ENCODE measurements at regions not wholly inside any gene's neighbourhood (a gene's known extent, or its start where the extent isn't known, plus 50 kb on each side); places are given as distances from the start of the nearest gene placed in this dataset.

DNA sequence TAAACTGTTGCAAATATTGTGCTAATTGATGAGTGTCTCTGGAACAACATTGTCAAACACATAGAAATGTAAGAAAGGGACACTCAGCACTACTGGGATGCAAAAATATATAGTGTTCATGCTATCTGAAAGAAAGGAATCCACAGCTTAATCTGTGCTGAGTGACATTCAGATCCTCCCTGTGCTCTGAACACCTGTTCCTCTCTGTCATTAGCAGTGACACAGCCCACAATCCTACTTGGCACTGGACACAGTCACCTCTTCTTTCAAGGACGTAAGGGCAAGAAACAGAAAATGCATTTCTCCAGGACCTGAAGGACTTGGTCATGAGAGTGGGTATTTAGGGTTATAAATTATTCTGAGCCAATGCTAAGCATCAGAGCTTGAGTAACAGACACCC, 121.4 kb upstream of the SV2C start:
- DNase-seq = peak; percentile 45
- H3K27me3 ChIP-seq (ENCODE audit: insufficient read depth, low read depth, severe bottlenecking) = no peaks in the 10 kb centered on the region
- H3K36me3 ChIP-seq = no peaks in the 10 kb centered on the region
- no peak overlapping the region for H3K27ac ChIP-seq
- H3K4me3 ChIP-seq (ENCODE audit: low read depth, low read length) = no peak overlapping the region
- TF ChIP-seq, protein P1, sequence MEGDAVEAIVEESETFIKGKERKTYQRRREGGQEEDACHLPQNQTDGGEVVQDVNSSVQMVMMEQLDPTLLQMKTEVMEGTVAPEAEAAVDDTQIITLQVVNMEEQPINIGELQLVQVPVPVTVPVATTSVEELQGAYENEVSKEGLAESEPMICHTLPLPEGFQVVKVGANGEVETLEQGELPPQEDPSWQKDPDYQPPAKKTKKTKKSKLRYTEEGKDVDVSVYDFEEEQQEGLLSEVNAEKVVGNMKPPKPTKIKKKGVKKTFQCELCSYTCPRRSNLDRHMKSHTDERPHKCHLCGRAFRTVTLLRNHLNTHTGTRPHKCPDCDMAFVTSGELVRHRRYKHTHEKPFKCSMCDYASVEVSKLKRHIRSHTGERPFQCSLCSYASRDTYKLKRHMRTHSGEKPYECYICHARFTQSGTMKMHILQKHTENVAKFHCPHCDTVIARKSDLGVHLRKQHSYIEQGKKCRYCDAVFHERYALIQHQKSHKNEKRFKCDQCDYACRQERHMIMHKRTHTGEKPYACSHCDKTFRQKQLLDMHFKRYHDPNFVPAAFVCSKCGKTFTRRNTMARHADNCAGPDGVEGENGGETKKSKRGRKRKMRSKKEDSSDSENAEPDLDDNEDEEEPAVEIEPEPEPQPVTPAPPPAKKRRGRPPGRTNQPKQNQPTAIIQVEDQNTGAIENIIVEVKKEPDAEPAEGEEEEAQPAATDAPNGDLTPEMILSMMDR (IDR thresholded peaks at IDR 0.05; ENCODE audit: low read depth, low read length) = no peak
- H3K9me3 ChIP-seq (ENCODE audit: severe bottlenecking) = peaks cover 2% of the 10 kb centered on the region

- no peak overlapping the region for H3K27ac ChIP-seq
- H3K27me3 ChIP-seq (ENCODE audit: insufficient read depth, low read depth, severe bottlenecking) = no peaks in the 10 kb centered on the region
- H3K4me3 ChIP-seq (ENCODE audit: low read depth, low read length) = no peak overlapping the region
- TF ChIP-seq, protein P1 (IDR thresholded peaks at IDR 0.05; ENCODE audit: low read depth, low read length) = no peak
- DNase-seq = no peak
- H3K36me3 ChIP-seq = no peaks in the 10 kb centered on the region
- H3K9me3 ChIP-seq (ENCODE audit: severe bottlenecking) = no peaks in the 10 kb centered on the region
Observed at GRCh38 chr5:75960129-75960528, 123.1 kb upstream of the SV2C start.

GRCh38 chr5:75952963-75953362, 130.2 kb upstream of the SV2C start:
- no peak overlapping the region for H3K4me3 ChIP-seq (ENCODE audit: low read depth, low read length)
- H3K27ac ChIP-seq = no peak overlapping the region
- DNase-seq = no peak
- no peaks in the 10 kb centered on the region for H3K9me3 ChIP-seq (ENCODE audit: severe bottlenecking)
- TF ChIP-seq, protein P1 (IDR thresholded peaks at IDR 0.05; ENCODE audit: low read depth, low read length) = no peak
- no peaks in the 10 kb centered on the region for H3K36me3 ChIP-seq
- no peaks in the 10 kb centered on the region for H3K27me3 ChIP-seq (ENCODE audit: insufficient read depth, low read depth, severe bottlenecking)

GRCh38 chr5:75952291-75952690, 130.9 kb upstream of the SV2C start:
- TF ChIP-seq, protein P1 (IDR thresholded peaks at IDR 0.05; ENCODE audit: low read depth, low read length) = no peak
- H3K27ac ChIP-seq = no peak overlapping the region
- no peak for DNase-seq
- H3K36me3 ChIP-seq = no peaks in the 10 kb centered on the region
- H3K4me3 ChIP-seq (ENCODE audit: low read depth, low read length) = no peak overlapping the region
- no peaks in the 10 kb centered on the region for H3K27me3 ChIP-seq (ENCODE audit: insufficient read depth, low read depth, severe bottlenecking)
- no peaks in the 10 kb centered on the region for H3K9me3 ChIP-seq (ENCODE audit: severe bottlenecking)

DNA sequence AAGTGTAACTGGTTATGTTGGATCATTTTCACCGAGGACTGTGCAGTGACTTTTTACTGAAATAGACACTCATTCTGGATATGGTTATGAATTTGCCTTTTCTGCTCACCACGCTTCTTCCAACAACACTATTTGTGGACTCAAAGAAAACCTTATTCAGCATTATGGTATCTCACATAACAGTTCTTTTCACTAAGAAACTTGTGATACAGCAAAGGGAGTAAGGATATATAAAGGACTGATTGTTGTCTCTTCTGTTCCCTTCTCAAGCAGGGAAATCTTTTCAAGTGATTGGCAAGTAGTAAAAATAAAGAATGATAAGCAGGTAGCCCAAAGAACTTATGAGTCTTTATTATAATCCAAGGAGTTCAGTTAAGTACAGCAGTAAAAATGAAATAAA, 131.5 kb upstream of the SV2C start:
- no peak for DNase-seq
- no peaks in the 10 kb centered on the region for H3K36me3 ChIP-seq
- H3K27me3 ChIP-seq (ENCODE audit: insufficient read depth, low read depth, severe bottlenecking) = no peaks in the 10 kb centered on the region
- TF ChIP-seq, protein P1 (IDR thresholded peaks at IDR 0.05; ENCODE audit: low read depth, low read length) = no peak
- H3K27ac ChIP-seq = no peak overlapping the region
- no peak overlapping the region for H3K4me3 ChIP-seq (ENCODE audit: low read depth, low read length)
- no peaks in the 10 kb centered on the region for H3K9me3 ChIP-seq (ENCODE audit: severe bottlenecking)

- Histone ChIP-seq H3K4me3 (ENCODE audit: low read depth, low read length) (no peak overlapping the region), H3K9me3 (ENCODE audit: severe bottlenecking) (no peaks in the 10 kb centered on the region), H3K27ac (no peak overlapping the region), H3K36me3 (no peaks in the 10 kb centered on the region), H3K27me3 (ENCODE audit: insufficient read depth, low read depth, severe bottlenecking) (no peaks in the 10 kb centered on the region)
- DNase-seq = no peak
- TF ChIP-seq, protein P1 (IDR thresholded peaks at IDR 0.05; ENCODE audit: low read depth, low read length) = no peak
Observed at GRCh38 chr5:75951158-75951557, 132.0 kb upstream of the SV2C start.
